ENCODE measurements at regions not wholly inside any gene's neighbourhood (a gene's known extent, or its start where the extent isn't known, plus 50 kb on each side); places are given as distances from the start of the nearest gene placed in this dataset.
A peak's percentile ranks its signal among the peaks of the same experiment; 100 is the strongest.
"Not testable (repeated sequence)": the region's sequence is repeated elsewhere in the genome, so short reads cannot be mapped to it uniquely, and the experiment has no call there.

DNA sequence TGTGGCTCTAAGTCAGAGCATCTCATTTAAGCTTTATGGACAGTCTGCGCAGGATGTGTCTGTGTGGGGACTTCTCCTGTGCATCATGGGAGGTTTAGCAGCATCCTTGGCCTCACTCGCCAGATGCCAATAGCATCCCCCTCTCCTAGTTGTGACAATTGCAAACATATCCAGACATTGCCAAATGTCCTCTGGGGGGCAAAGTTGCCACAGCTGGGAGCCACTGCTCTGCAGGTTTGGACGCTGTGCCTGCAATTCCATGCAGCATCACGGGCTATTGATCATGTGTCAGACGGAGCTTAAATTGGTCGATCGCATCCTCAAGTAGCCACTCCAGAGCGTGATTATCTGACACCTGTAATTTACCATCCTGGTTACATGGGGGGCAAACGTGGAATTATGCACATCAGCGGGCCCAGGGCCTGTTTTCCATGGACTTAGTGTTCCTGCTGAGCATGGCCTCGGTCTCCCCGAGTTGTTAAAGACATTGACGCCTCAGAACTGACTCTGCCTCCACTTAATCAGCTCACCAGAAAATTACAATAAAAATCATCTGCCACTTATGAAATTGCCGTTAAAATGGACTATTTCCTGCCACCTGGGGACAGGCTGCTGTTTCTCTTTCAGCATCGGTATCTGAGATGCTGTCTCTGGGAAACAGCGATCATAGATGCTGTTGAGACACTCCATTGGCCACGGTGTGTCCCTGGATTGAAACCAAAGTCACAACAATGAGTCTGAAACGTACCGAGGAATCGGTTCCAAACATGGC lies 191.9 kb upstream of the SULF2 start:
- not testable (repeated sequence) for H3K4me3 ChIP-seq (ENCODE audit: extremely low read depth, insufficient read depth, low read length, poor library complexity, severe bottlenecking); H3K36me3 ChIP-seq (ENCODE audit: control insufficient read depth, insufficient read depth, low read length); H3K27ac ChIP-seq (ENCODE audit: low read depth, low read length, severe bottlenecking); H3K9me3 ChIP-seq (ENCODE audit: control insufficient read depth, low read length)
- whole genome bisulfite sequencing, 2 experiments (ENCODE audit: insufficient coverage in 2 of 2): 93% methylated on average over 15 to 17 of the region's 20 CpGs
- peaks cover 25% of the 10 kb centered on the region for H3K4me1 ChIP-seq (ENCODE audit: control insufficient read depth, insufficient read depth, low read length, poor library complexity, severe bottlenecking)

DNA sequence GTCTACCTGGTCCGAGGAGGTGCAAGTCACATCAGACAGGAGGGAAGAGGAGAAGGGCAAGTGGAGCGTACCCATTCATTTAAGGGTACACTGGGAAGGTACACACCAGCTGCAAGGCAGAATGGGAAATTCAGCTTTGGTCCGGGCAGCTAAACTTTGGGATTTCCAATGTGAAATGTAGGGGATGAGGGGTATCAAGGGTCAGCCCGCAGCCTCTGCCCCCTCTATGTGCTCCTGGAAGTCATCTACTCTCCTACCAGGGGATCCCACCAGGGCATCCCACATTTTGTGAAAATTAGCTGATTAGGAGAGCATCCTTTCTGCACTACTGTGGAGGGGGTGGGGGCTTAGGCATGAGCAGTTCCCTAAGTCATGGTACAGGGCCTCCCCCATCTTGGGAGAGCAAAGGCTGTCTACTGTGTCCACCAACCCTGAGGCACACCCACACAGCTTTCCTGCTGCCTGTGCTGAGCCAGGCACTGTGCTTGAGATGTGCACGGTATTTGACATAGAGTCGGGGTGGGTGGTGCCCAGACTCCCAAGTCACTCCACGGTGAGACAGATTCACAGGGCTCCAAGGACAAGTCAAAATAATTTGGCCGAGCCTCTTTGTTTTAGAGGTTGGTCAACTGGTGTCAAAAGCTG lies 189.1 kb upstream of the SULF2 start:
- Histone ChIP-seq H3K27ac (ENCODE audit: low read depth, low read length, severe bottlenecking) (no peak overlapping the region), H3K4me1 (ENCODE audit: control insufficient read depth, insufficient read depth, low read length, poor library complexity, severe bottlenecking) (peaks cover 47% of the 10 kb centered on the region), H3K9me3 (ENCODE audit: control insufficient read depth, low read length) (no peaks in the 10 kb centered on the region), H3K4me3 (ENCODE audit: extremely low read depth, insufficient read depth, low read length, poor library complexity, severe bottlenecking) (no peak overlapping the region), H3K36me3 (ENCODE audit: control insufficient read depth, insufficient read depth, low read length) (no peaks in the 10 kb centered on the region)
- WGBS, 2 experiments (ENCODE audit: insufficient coverage in 2 of 2): 88 to 94% methylated on average over 6 to 7 of the region's 8 CpGs

DNA sequence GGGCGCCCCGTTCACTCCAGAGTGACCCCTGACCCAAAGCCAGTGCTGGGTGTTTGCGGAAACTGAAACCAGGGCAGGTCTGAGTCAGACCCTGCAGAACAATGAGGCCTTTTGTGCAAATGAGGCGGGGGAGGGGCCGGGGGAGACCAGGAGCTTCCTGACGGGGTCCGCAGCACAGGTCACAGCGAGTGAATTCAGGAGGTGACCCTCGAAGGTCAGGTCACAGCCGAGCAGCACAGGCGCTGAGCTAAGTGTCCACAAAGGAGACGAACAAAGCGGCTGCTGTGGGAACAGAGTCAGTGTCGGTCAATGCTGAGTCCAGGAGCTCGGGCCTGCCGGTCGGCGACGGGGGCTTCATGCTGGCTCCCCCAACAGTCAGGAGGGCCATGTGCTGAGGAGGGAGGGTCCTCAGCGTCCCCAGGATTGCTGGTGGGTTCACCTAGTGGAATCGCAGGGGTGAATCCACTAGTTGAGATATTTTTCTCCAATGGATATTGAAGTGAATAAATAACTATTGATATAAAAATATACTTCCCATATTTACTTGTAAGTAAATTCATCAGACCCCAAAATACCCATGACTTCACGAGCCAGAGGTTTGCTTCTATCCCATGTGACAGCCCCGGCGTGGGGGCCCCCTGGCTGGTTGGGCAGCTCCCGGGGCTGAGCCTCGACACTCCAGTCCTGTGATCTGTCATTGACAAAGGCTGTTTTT lies 188.4 kb upstream of the SULF2 start:
- Histone ChIP-seq H3K36me3 (ENCODE audit: control insufficient read depth, insufficient read depth, low read length) (no peaks in the 10 kb centered on the region), H3K27ac (ENCODE audit: low read depth, low read length, severe bottlenecking) (peak overlapping the region; percentile 77), H3K4me3 (ENCODE audit: extremely low read depth, insufficient read depth, low read length, poor library complexity, severe bottlenecking) (no peak overlapping the region), H3K9me3 (ENCODE audit: control insufficient read depth, low read length) (no peaks in the 10 kb centered on the region), H3K4me1 (ENCODE audit: control insufficient read depth, insufficient read depth, low read length, poor library complexity, severe bottlenecking) (peaks cover 47% of the 10 kb centered on the region)
- WGBS, 2 experiments (ENCODE audit: insufficient coverage in 2 of 2): 50 to 52% methylated on average over 19 of the region's 26 CpGs

DNA sequence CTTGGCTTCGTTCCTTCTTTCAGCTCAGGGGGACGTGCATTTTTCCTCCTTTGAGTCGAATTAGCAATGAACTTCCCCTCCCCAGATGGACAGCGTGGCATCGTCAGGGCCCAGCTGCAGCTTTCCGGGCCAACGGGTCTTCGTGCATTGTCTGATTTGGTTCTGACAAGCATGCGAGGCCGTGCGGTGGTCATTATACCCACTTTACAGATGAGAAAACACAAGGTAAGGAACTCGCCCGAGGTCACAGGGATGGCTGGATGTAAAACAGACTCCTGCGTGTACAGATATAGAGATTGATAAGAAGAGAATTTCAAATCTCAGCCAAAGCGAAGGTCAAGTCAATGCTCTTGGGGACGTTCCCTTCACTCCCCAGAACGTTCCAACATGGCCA lies 187.6 kb upstream of the SULF2 start:
- Histone ChIP-seq H3K9me3 (ENCODE audit: control insufficient read depth, low read length) (no peaks in the 10 kb centered on the region), H3K36me3 (ENCODE audit: control insufficient read depth, insufficient read depth, low read length) (no peaks in the 10 kb centered on the region), H3K4me1 (ENCODE audit: control insufficient read depth, insufficient read depth, low read length, poor library complexity, severe bottlenecking) (peaks cover 47% of the 10 kb centered on the region), H3K27ac (ENCODE audit: low read depth, low read length, severe bottlenecking) (peak overlapping the region; percentile 73), H3K4me3 (ENCODE audit: extremely low read depth, insufficient read depth, low read length, poor library complexity, severe bottlenecking) (no peak overlapping the region)
- WGBS, 2 experiments (ENCODE audit: insufficient coverage in 2 of 2): 83 to 86% methylated on average over 9 to 15 of the region's 17 CpGs

- H3K4me3 ChIP-seq (ENCODE audit: extremely low read depth, insufficient read depth, low read length, poor library complexity, severe bottlenecking); H3K9me3 ChIP-seq (ENCODE audit: control insufficient read depth, low read length); H3K36me3 ChIP-seq (ENCODE audit: control insufficient read depth, insufficient read depth, low read length): not testable (repeated sequence)
- peaks cover 47% of the 10 kb centered on the region for H3K4me1 ChIP-seq (ENCODE audit: control insufficient read depth, insufficient read depth, low read length, poor library complexity, severe bottlenecking)
- 54 to 61% methylated on average over 10 to 17 of the region's 26 CpGs for WGBS, 2 experiments (ENCODE audit: insufficient coverage in 2 of 2)
- peak overlapping the region; percentile 73 for H3K27ac ChIP-seq (ENCODE audit: low read depth, low read length, severe bottlenecking)
Observed at GRCh38 chr20:47972297-47972915, 187.1 kb upstream of the SULF2 start.

DNA sequence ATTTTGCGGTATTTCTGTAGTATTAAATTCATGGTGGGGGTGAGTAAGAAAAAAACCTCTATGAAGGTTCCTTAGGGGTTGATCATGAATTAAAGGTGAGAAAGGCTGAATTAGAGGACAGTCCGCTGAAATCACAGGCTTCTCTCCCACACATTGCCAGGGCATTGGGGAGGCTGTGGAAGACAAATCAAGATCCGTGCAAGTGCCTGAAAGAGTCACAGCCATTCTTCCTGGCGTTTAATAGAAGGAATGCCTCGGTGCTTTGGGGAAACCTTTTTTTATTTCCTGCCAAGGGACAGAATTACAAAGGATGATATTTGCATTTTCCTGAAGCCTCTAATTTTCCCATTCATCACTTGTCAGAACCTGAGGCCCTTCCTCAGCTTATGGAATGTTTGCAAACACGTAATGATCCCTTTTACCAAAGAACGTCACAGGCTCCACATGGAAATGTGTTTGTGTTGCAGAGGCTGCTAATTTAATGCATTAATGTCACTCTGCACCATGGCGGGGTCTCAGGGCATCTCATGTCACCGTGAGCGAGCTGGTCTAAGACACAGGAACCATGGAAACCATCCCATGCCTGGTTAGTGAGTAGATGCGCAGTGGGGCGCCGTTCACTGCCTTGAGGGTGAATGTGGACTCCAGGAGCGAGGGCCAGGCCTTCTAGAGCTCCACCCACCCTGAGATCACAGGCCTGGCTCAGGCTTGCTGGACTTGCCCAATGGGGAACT lies 185.9 kb upstream of the SULF2 start:
- peak overlapping the region; percentile 76 for H3K27ac ChIP-seq (ENCODE audit: low read depth, low read length, severe bottlenecking)
- peaks cover 47% of the 10 kb centered on the region for H3K4me1 ChIP-seq (ENCODE audit: control insufficient read depth, insufficient read depth, low read length, poor library complexity, severe bottlenecking)
- H3K36me3 ChIP-seq (ENCODE audit: control insufficient read depth, insufficient read depth, low read length): no peaks in the 10 kb centered on the region
- H3K4me3 ChIP-seq (ENCODE audit: extremely low read depth, insufficient read depth, low read length, poor library complexity, severe bottlenecking): no peak overlapping the region
- H3K9me3 ChIP-seq (ENCODE audit: control insufficient read depth, low read length): no peaks in the 10 kb centered on the region
- 70 to 79% methylated on average over 6 to 10 of the region's 14 CpGs for WGBS, 2 experiments (ENCODE audit: insufficient coverage in 2 of 2)

DNA sequence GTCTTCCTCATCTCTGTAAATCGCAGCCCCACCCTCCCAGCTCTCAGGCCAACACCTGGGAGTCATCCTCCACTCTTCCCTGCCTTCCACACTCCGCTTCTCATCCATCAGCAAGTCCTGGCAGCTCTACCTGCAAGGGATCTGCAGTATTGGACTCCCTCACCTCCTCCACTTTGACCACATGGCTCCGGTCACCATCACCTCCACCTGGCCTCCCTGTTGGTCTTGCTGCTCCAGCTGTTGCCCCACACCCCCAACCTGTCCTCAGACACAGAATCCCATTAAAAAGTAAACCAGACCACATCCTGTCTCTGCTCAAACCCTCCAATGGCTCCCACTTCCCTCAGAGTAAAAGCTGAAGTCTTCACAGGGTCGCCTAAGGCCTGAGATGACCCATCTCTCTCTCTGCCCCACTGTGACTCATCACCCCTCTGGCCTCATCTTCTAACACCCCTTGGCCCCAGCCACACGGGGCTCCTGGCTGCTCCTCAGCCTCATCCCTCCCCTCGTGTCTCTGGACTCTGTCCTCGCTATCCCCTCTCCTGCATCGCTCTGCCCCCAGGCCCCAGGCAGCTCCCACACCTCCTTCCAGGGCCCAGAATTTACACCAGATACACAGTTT lies 185.1 kb upstream of the SULF2 start:
- Histone ChIP-seq H3K9me3 (ENCODE audit: control insufficient read depth, low read length) (no peaks in the 10 kb centered on the region), H3K27ac (ENCODE audit: low read depth, low read length, severe bottlenecking) (peak overlapping the region; percentile 76), H3K36me3 (ENCODE audit: control insufficient read depth, insufficient read depth, low read length) (no peaks in the 10 kb centered on the region), H3K4me1 (ENCODE audit: control insufficient read depth, insufficient read depth, low read length, poor library complexity, severe bottlenecking) (peaks cover 47% of the 10 kb centered on the region), H3K4me3 (ENCODE audit: extremely low read depth, insufficient read depth, low read length, poor library complexity, severe bottlenecking) (no peak overlapping the region)
- WGBS, 2 experiments (ENCODE audit: insufficient coverage in 2 of 2): 81 to 87% methylated on average over 8 of the region's 8 CpGs

- H3K4me3 ChIP-seq (ENCODE audit: extremely low read depth, insufficient read depth, low read length, poor library complexity, severe bottlenecking): no peak overlapping the region
- no peaks in the 10 kb centered on the region for H3K36me3 ChIP-seq (ENCODE audit: control insufficient read depth, insufficient read depth, low read length)
- H3K4me1 ChIP-seq (ENCODE audit: control insufficient read depth, insufficient read depth, low read length, poor library complexity, severe bottlenecking): peaks cover 43% of the 10 kb centered on the region
- H3K27ac ChIP-seq (ENCODE audit: low read depth, low read length, severe bottlenecking): no peak overlapping the region
- 93 to 94% methylated on average over 4 to 6 of the region's 6 CpGs for WGBS, 2 experiments (ENCODE audit: insufficient coverage in 2 of 2)
- H3K9me3 ChIP-seq (ENCODE audit: control insufficient read depth, low read length): no peaks in the 10 kb centered on the region
Observed at GRCh38 chr20:47969426-47969825, 184.1 kb upstream of the SULF2 start.

DNA sequence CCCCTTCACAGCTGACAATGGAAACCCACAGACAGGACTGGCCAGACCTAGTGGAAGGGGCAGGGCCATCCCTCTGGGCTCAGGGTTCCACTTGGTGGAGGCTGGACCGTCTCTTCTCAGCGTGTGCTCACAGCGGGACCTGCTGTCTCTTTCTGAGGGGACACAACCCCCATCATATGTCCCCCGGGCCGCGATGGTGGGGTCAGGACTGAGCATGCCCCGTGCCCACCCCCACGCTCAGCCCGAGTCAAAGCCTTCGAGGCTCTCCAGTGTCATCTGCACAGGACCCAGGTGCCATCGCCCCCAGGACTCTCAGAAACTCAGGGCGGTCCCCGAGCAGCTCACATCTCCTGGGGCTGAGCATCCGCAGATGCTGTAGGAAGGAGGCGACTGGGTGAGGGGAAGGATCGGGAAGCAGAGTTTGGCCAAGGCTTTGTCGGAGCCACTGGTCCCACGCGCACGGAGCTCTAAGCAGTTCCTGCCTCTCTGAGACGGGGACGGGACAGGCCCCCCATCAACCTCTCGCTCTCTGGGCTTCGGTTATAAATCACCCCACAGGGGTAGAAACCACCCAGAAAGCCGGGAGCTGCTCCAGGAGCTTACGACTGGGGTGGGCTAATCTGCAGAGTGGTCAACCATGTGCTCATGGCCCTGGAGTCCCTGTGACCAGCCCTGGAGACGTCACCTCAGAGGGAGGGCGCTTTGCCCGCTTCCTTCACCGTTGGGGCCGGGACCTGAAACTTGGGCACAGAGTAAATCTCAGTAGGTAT lies 183.4 kb upstream of the SULF2 start:
- no peak overlapping the region for H3K27ac ChIP-seq (ENCODE audit: low read depth, low read length, severe bottlenecking)
- H3K36me3 ChIP-seq (ENCODE audit: control insufficient read depth, insufficient read depth, low read length): no peaks in the 10 kb centered on the region
- WGBS, 2 experiments (ENCODE audit: insufficient coverage in 2 of 2): 92 to 94% methylated on average over 21 to 27 of the region's 31 CpGs
- H3K9me3 ChIP-seq (ENCODE audit: control insufficient read depth, low read length): no peaks in the 10 kb centered on the region
- H3K4me1 ChIP-seq (ENCODE audit: control insufficient read depth, insufficient read depth, low read length, poor library complexity, severe bottlenecking): peaks cover 36% of the 10 kb centered on the region
- no peak overlapping the region for H3K4me3 ChIP-seq (ENCODE audit: extremely low read depth, insufficient read depth, low read length, poor library complexity, severe bottlenecking)
